ENCODE measurements at regions not wholly inside any gene's neighbourhood (a gene's known extent, or its start where the extent isn't known, plus 50 kb on each side); places are given as distances from the start of the nearest gene placed in this dataset.
A peak's percentile ranks its signal among the peaks of the same experiment; 100 is the strongest.

- Histone ChIP-seq H3K4me1 (no peaks in the 10 kb centered on the region), H3K9me3 (no peaks in the 10 kb centered on the region), H3K27me3 (no peaks in the 10 kb centered on the region), H3K27ac (replicated peaks in 1 of 4) (no peak overlapping the region), H3K36me3 (no peaks in the 10 kb centered on the region), H3K4me3 (no peak overlapping the region)
- peak; percentile 83 for DNase-seq (ENCODE audit: extremely low spot score)
- intact Hi-C loops (cut with DNase I) = no loop called here
- 93% methylated on average over 17 of the region's 17 CpGs for WGBS
- TF ChIP-seq, protein P1, sequence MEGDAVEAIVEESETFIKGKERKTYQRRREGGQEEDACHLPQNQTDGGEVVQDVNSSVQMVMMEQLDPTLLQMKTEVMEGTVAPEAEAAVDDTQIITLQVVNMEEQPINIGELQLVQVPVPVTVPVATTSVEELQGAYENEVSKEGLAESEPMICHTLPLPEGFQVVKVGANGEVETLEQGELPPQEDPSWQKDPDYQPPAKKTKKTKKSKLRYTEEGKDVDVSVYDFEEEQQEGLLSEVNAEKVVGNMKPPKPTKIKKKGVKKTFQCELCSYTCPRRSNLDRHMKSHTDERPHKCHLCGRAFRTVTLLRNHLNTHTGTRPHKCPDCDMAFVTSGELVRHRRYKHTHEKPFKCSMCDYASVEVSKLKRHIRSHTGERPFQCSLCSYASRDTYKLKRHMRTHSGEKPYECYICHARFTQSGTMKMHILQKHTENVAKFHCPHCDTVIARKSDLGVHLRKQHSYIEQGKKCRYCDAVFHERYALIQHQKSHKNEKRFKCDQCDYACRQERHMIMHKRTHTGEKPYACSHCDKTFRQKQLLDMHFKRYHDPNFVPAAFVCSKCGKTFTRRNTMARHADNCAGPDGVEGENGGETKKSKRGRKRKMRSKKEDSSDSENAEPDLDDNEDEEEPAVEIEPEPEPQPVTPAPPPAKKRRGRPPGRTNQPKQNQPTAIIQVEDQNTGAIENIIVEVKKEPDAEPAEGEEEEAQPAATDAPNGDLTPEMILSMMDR (IDR thresholded peaks at IDR 0.05) = no peak
- TF ChIP-seq POLR2AphosphoS5 (IDR thresholded peaks at IDR 0.05) (no peak), EP300 (IDR thresholded peaks at IDR 0.05) (no peak), POLR2A (IDR thresholded peaks at IDR 0.05; ENCODE audit: low read depth) (no peak)
Measured at GRCh38 chr15:29476503-29477080, 207.0 kb upstream of the NSMCE3 start.

- no peak overlapping the region for H3K27ac ChIP-seq (replicated peaks in 1 of 4)
- peak; percentile 60 for DNase-seq (ENCODE audit: extremely low spot score)
Measured at GRCh38 chr15:29475096-29475495, 205.5 kb upstream of the NSMCE3 start.

GRCh38 chr15:29473621-29474105 lies 204.0 kb upstream of the NSMCE3 start:
- 89% methylated on average over 10 of the region's 17 CpGs for WGBS
- Histone ChIP-seq H3K27me3 (no peaks in the 10 kb centered on the region), H3K4me1 (no peaks in the 10 kb centered on the region), H3K4me3 (no peak overlapping the region), H3K36me3 (no peaks in the 10 kb centered on the region), H3K9me3 (no peaks in the 10 kb centered on the region), H3K27ac (replicated peaks in 1 of 4) (no peak overlapping the region)
- intact Hi-C loops (cut with DNase I) = no loop called here
- DNase-seq (ENCODE audit: extremely low spot score) = peak; percentile 87
- TF ChIP-seq EP300 (IDR thresholded peaks at IDR 0.05) (no peak), POLR2A (IDR thresholded peaks at IDR 0.05; ENCODE audit: low read depth) (no peak), POLR2AphosphoS5 (IDR thresholded peaks at IDR 0.05) (no peak)
- TF ChIP-seq, protein P1 (IDR thresholded peaks at IDR 0.05) = no peak

More at GRCh38 chr15:29475096-29475495, 205.5 kb upstream of the NSMCE3 start:
- H3K4me3 ChIP-seq = no peak overlapping the region
- H3K27me3 ChIP-seq = no peaks in the 10 kb centered on the region
- TF ChIP-seq, protein P1 (IDR thresholded peaks at IDR 0.05) = no peak
- no peak for TF ChIP-seq POLR2AphosphoS5 (IDR thresholded peaks at IDR 0.05)
- TF ChIP-seq POLR2A (IDR thresholded peaks at IDR 0.05; ENCODE audit: low read depth) = no peak
- no peak for TF ChIP-seq EP300 (IDR thresholded peaks at IDR 0.05)
- H3K36me3 ChIP-seq = no peaks in the 10 kb centered on the region
- H3K9me3 ChIP-seq = no peaks in the 10 kb centered on the region
- H3K4me1 ChIP-seq = no peaks in the 10 kb centered on the region
- 91% methylated on average over 8 of the region's 10 CpGs for WGBS
- intact Hi-C loops (cut with DNase I) = no loop called here

DNA sequence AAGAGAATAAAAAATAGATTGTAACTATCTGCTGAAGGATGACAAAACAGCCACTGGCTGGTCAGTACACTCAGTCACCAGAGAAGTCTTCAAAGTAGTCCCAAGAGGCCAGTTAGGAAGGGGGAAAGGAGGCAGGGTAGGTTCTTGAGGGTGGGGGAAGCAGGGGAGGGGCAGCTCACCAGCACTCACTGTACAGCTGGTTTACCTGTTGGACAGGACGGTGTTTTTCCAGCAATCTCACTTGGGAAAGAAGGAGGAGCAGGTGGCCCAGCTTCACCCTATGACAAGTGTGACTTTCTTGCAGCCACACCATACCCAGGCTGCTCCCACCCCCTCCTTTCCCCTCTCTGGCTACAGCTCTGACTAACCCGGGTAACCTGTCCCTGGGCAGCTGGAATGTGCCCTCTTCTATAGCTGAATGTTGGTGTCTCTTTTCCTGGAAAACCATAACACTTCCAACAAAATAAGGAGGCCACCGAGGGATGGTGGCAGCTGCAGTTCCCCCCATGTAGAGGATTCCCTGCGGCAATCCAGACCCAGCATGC lies 203.4 kb upstream of the NSMCE3 start:
- Histone ChIP-seq H3K4me3 (no peak overlapping the region), H3K27me3 (no peaks in the 10 kb centered on the region), H3K9me3 (no peaks in the 10 kb centered on the region), H3K27ac (replicated peaks in 1 of 4) (no peak overlapping the region), H3K4me1 (no peaks in the 10 kb centered on the region), H3K36me3 (no peaks in the 10 kb centered on the region)
- no peak for DNase-seq (ENCODE audit: extremely low spot score)
- intact Hi-C loops (cut with DNase I) = no loop called here
- 69% methylated on average over 4 of the region's 4 CpGs for WGBS
- TF ChIP-seq EP300 (IDR thresholded peaks at IDR 0.05) (no peak), POLR2AphosphoS5 (IDR thresholded peaks at IDR 0.05) (no peak), POLR2A (IDR thresholded peaks at IDR 0.05; ENCODE audit: low read depth) (no peak)
- TF ChIP-seq, protein P1 (IDR thresholded peaks at IDR 0.05) = no peak
